ENCODE measurements at regions not wholly inside any gene's neighbourhood (a gene's known extent, or its start where the extent isn't known, plus 50 kb on each side); places are given as distances from the start of the nearest gene placed in this dataset.

DNA sequence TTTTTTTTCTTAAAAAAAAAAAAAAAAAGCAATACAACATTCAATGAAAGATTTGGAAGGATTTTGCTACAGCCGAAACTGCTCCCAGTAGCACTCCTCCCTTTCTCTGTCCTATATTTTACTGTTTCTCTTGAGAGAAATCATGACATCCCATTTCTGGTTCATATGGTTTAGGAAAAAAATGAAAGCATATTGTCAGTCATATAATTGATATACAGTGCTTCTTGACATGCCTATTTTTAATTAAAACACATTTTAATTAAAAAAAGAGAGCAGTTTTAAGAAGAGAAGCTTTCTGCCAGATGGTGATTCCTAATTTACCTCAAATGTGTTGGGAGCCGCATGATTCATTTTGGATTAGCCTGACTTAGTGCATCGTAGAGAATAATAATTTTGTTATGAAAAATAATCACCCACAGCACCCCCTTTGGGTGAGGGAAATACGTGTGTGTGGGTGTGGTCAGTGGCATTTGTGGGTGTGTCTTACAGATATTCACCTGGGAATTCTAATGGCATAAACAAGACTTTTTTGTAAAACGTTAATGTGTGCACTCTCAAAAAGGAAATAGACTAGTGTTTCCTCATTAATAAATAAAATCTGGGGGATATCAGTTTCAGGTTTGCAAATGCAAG, 544.5 kb downstream of the MFSD1 start:
- DNase-seq (no peak), ATAC-seq (no peak)
- Histone ChIP-seq H3K4me1 (ENCODE audit: control insufficient read depth, insufficient read depth, low read length) (no peaks in the 10 kb centered on the region), H3K36me3 (ENCODE audit: control insufficient read depth, insufficient read depth, low read length) (no peaks in the 10 kb centered on the region), H3K27me3 (ENCODE audit: control insufficient read depth, insufficient read depth, low read length) (no peaks in the 10 kb centered on the region), H3K27ac (ENCODE audit: low read length) (no peak overlapping the region), H3K9me3 (ENCODE audit: control insufficient read depth, insufficient read depth, low read length) (no peaks in the 10 kb centered on the region), H3K4me3 (ENCODE audit: low read length) (no peak overlapping the region)
- no peaks in the 10 kb centered on the region for H3K27me3 Mint-ChIP-seq (ENCODE audit: low read depth in 2 of 2)
- H3K4me1 Mint-ChIP-seq: no peaks in the 10 kb centered on the region
- H3K27ac Mint-ChIP-seq: no peak overlapping the region
- H3K9me3 Mint-ChIP-seq: peaks cover 3 to 4% of the 10 kb centered on the region in 2 donors
- H3K36me3 Mint-ChIP-seq: no peaks in the 10 kb centered on the region
- H3K4me3 Mint-ChIP-seq: no peak overlapping the region
- intact Hi-C loops (cut with micrococcal nuclease): no loop called here
- TF ChIP-seq, protein P1, sequence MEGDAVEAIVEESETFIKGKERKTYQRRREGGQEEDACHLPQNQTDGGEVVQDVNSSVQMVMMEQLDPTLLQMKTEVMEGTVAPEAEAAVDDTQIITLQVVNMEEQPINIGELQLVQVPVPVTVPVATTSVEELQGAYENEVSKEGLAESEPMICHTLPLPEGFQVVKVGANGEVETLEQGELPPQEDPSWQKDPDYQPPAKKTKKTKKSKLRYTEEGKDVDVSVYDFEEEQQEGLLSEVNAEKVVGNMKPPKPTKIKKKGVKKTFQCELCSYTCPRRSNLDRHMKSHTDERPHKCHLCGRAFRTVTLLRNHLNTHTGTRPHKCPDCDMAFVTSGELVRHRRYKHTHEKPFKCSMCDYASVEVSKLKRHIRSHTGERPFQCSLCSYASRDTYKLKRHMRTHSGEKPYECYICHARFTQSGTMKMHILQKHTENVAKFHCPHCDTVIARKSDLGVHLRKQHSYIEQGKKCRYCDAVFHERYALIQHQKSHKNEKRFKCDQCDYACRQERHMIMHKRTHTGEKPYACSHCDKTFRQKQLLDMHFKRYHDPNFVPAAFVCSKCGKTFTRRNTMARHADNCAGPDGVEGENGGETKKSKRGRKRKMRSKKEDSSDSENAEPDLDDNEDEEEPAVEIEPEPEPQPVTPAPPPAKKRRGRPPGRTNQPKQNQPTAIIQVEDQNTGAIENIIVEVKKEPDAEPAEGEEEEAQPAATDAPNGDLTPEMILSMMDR (IDR thresholded peaks at IDR 0.05): no peak
- 40% methylated on average over 2 of the region's 5 CpGs for WGBS (ENCODE audit: insufficient coverage)

GRCh38 chr3:159348431-159348830, 546.6 kb downstream of the MFSD1 start:
- Histone ChIP-seq H3K36me3 (ENCODE audit: control insufficient read depth, insufficient read depth, low read length) (no peaks in the 10 kb centered on the region), H3K9me3 (ENCODE audit: control insufficient read depth, insufficient read depth, low read length) (no peaks in the 10 kb centered on the region), H3K27ac (ENCODE audit: low read length) (no peak overlapping the region), H3K4me3 (ENCODE audit: low read length) (no peak overlapping the region), H3K27me3 (ENCODE audit: control insufficient read depth, insufficient read depth, low read length) (no peaks in the 10 kb centered on the region), H3K4me1 (ENCODE audit: control insufficient read depth, insufficient read depth, low read length) (no peaks in the 10 kb centered on the region)
- WGBS (ENCODE audit: insufficient coverage): no CpG with 5 or more reads among the region's 3 CpGs
- intact Hi-C loops (cut with micrococcal nuclease): no loop called here
- Mint-ChIP-seq H3K4me3 (no peak overlapping the region), H3K27me3 (ENCODE audit: low read depth in 2 of 2) (no peaks in the 10 kb centered on the region), H3K9me3 (peaks cover 4 to 6% of the 10 kb centered on the region in 2 donors), H3K36me3 (no peaks in the 10 kb centered on the region), H3K4me1 (no peaks in the 10 kb centered on the region), H3K27ac (no peak overlapping the region)
- ATAC-seq (no peak), DNase-seq (no peak)
- TF ChIP-seq, protein P1 (IDR thresholded peaks at IDR 0.05): no peak

DNA sequence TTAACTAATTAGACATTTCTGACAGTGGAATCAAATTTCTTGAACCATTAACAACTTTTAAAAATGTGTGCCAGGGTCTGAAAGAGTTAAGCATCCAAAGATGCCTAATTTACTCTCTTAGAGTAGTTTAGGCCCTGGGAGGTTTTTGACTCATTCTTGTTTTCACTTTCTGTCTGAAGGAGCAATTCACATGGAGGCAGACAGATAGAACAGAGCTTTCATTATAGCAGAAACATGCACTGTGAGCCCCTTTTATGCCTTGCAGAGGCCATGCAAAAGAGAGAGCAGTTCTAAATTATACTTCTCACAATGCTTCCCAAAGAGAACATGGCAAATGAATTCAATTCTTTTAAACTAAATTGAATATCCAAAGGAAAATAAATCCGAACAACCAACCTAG, 554.8 kb downstream of the MFSD1 start:
- no CpG with 5 or more reads among the region's 1 CpG for WGBS (ENCODE audit: insufficient coverage)
- TF ChIP-seq, protein P1 (IDR thresholded peaks at IDR 0.05): no peak

GRCh38 chr3:159364511-159364910, 562.7 kb downstream of the MFSD1 start:
- intact Hi-C loops (cut with micrococcal nuclease): no loop called here
- Mint-ChIP-seq H3K4me1 (no peaks in the 10 kb centered on the region), H3K36me3 (no peaks in the 10 kb centered on the region), H3K4me3 (no peak overlapping the region), H3K27me3 (ENCODE audit: low read depth in 2 of 2) (no peaks in the 10 kb centered on the region), H3K9me3 (peaks cover 7 to 13% of the 10 kb centered on the region in 2 donors), H3K27ac (no peak overlapping the region)
- WGBS (ENCODE audit: insufficient coverage): no CpG with 5 or more reads among the region's 1 CpG
- ATAC-seq (no peak), DNase-seq (no peak)
- H3K4me1 ChIP-seq (ENCODE audit: control insufficient read depth, insufficient read depth, low read length): no peaks in the 10 kb centered on the region
- TF ChIP-seq, protein P1 (IDR thresholded peaks at IDR 0.05): no peak
- no peak overlapping the region for H3K27ac ChIP-seq (ENCODE audit: low read length)
- no peak overlapping the region for H3K4me3 ChIP-seq (ENCODE audit: low read length)
- no peaks in the 10 kb centered on the region for H3K27me3 ChIP-seq (ENCODE audit: control insufficient read depth, insufficient read depth, low read length)
- H3K36me3 ChIP-seq (ENCODE audit: control insufficient read depth, insufficient read depth, low read length): no peaks in the 10 kb centered on the region
- no peaks in the 10 kb centered on the region for H3K9me3 ChIP-seq (ENCODE audit: control insufficient read depth, insufficient read depth, low read length)

More for the DNA sequence above, 554.8 kb downstream of the MFSD1 start:
- Mint-ChIP-seq H3K27me3 (ENCODE audit: low read depth in 2 of 2) (no peaks in the 10 kb centered on the region), H3K4me3 (no peak overlapping the region), H3K4me1 (no peaks in the 10 kb centered on the region), H3K9me3 (peaks cover 2 to 6% of the 10 kb centered on the region in 2 donors), H3K36me3 (no peaks in the 10 kb centered on the region), H3K27ac (no peak overlapping the region)
- Histone ChIP-seq H3K36me3 (ENCODE audit: control insufficient read depth, insufficient read depth, low read length) (no peaks in the 10 kb centered on the region), H3K4me3 (ENCODE audit: low read length) (no peak overlapping the region), H3K4me1 (ENCODE audit: control insufficient read depth, insufficient read depth, low read length) (no peaks in the 10 kb centered on the region), H3K27ac (ENCODE audit: low read length) (no peak overlapping the region), H3K27me3 (ENCODE audit: control insufficient read depth, insufficient read depth, low read length) (no peaks in the 10 kb centered on the region), H3K9me3 (ENCODE audit: control insufficient read depth, insufficient read depth, low read length) (no peaks in the 10 kb centered on the region)
- intact Hi-C loops (cut with micrococcal nuclease): no loop called here
- ATAC-seq (no peak), DNase-seq (no peak)

All from natural killer cell (primary cell).